ENCODE measurements at regions not wholly inside any gene's neighbourhood (a gene's known extent, or its start where the extent isn't known, plus 50 kb on each side); places are given as distances from the start of the nearest gene placed in this dataset.

GRCh38 chr1:30000266-30000665 lies 723.1 kb downstream of the MATN1 start:
- no peaks in the 10 kb centered on the region for H3K9me2 ChIP-seq (ENCODE audit: insufficient read depth, low read length)

GRCh38 chr1:29999595-29999994 lies 723.8 kb downstream of the MATN1 start:
- Histone ChIP-seq H3K27ac (ENCODE audit: low read length) (no peak overlapping the region), H3K9me2 (ENCODE audit: insufficient read depth, low read length) (no peaks in the 10 kb centered on the region), H3K9ac (ENCODE audit: low read length) (no peak overlapping the region), H3K36me3 (ENCODE audit: insufficient read depth, low read length) (no peaks in the 10 kb centered on the region), H3K9me3 (ENCODE audit: low read length) (no peaks in the 10 kb centered on the region), H3F3A (ENCODE audit: insufficient read depth, low read length, poor library complexity, severe bottlenecking) (no peaks in the 10 kb centered on the region), H3K27me3 (ENCODE audit: insufficient read depth, low read depth, low read length) (no peaks in the 10 kb centered on the region), H3K4me3 (ENCODE audit: low read length) (no peak overlapping the region), H4K20me1 (ENCODE audit: insufficient read depth) (no peaks in the 10 kb centered on the region), H3K79me2 (replicated peaks; ENCODE audit: insufficient read depth, low read length) (no peaks in the 10 kb centered on the region), H2AFZ (ENCODE audit: low read depth, low read length) (no peak overlapping the region), H3K4me2 (ENCODE audit: low read length) (no peak overlapping the region)
- TF ChIP-seq MXI1 (conservative IDR thresholded peaks at IDR 0.05; ENCODE audit: poor library complexity, severe bottlenecking) (no peak), EP300 (conservative IDR thresholded peaks at IDR 0.05; ENCODE audit: poor library complexity, severe bottlenecking) (no peak), TAF1 (IDR thresholded peaks at IDR 0.05; ENCODE audit: low read depth) (no peak), CTCF (IDR thresholded peaks at IDR 0.05; ENCODE audit: poor library complexity, severe bottlenecking) (no peak), EZH2 (IDR thresholded peaks at IDR 0.05; ENCODE audit: borderline replicate concordance, insufficient read depth, low read length, poor library complexity, severe bottlenecking) (no peak)

More at GRCh38 chr1:30000266-30000665, 723.1 kb downstream of the MATN1 start:
- H3F3A ChIP-seq (ENCODE audit: insufficient read depth, low read length, poor library complexity, severe bottlenecking) = no peaks in the 10 kb centered on the region
- no peaks in the 10 kb centered on the region for H3K9me3 ChIP-seq (ENCODE audit: low read length)
- no peaks in the 10 kb centered on the region for H3K79me2 ChIP-seq (replicated peaks; ENCODE audit: insufficient read depth, low read length)
- TF ChIP-seq RAD21 (conservative IDR thresholded peaks at IDR 0.05) (no peak), EZH2 (IDR thresholded peaks at IDR 0.05; ENCODE audit: borderline replicate concordance, insufficient read depth, low read length, poor library complexity, severe bottlenecking) (no peak), EP300 (conservative IDR thresholded peaks at IDR 0.05; ENCODE audit: poor library complexity, severe bottlenecking) (no peak), SMC3 (conservative IDR thresholded peaks at IDR 0.05; ENCODE audit: poor library complexity) (no peak), POLR2AphosphoS5 (IDR thresholded peaks at IDR 0.05) (no peak), REST (IDR thresholded peaks at IDR 0.05; ENCODE audit: borderline replicate concordance) (no peak), TAF1 (IDR thresholded peaks at IDR 0.05; ENCODE audit: low read depth) (no peak), CTCF (IDR thresholded peaks at IDR 0.05; ENCODE audit: poor library complexity, severe bottlenecking) (no peak), MXI1 (conservative IDR thresholded peaks at IDR 0.05; ENCODE audit: poor library complexity, severe bottlenecking) (no peak)
- H3K27ac ChIP-seq (ENCODE audit: low read length) = no peak overlapping the region
- no peak overlapping the region for H2AFZ ChIP-seq (ENCODE audit: low read depth, low read length)
- no peak overlapping the region for H3K9ac ChIP-seq (ENCODE audit: low read length)
- H3K36me3 ChIP-seq (ENCODE audit: insufficient read depth, low read length) = no peaks in the 10 kb centered on the region
- H3K27me3 ChIP-seq (ENCODE audit: insufficient read depth, low read depth, low read length) = no peaks in the 10 kb centered on the region
- no peak overlapping the region for H3K4me3 ChIP-seq (ENCODE audit: low read length)
- H3K4me2 ChIP-seq (ENCODE audit: low read length) = no peak overlapping the region
- no peaks in the 10 kb centered on the region for H4K20me1 ChIP-seq (ENCODE audit: insufficient read depth)

Measured in neural cell (in vitro differentiated cells).